Breast epithelium (tissue), 3 donors: ENCODE measurements at regions not wholly inside any gene's neighbourhood (a gene's known extent, or its start where the extent isn't known, plus 50 kb on each side); places are given as distances from the start of the nearest gene placed in this dataset.

Experiments
- POLR2A ChIP-seq: fragments of 450-650 bp; IDR thresholded peaks from one replicate; pipeline ENCODE4 v1.6.1; 2016; ENCODE audit warnings: antibody characterized with exemption, mild to moderate bottlenecking, moderate library complexity
- TF ChIP-seq, protein P1 (sequence below), 3 donors: fragments of 450-650 bp; IDR thresholded peaks; one replicate each; pipeline ENCODE4 v1.5.1; 2016 to 2017; ENCODE audit warnings: antibody characterized with exemption in 3 of 3, mild to moderate bottlenecking in 3 of 3, moderate library complexity in 3 of 3

GRCh38 chr5:44714871-44715561 is 93.7 kb upstream of the MRPS30 start:
- no peak for TF ChIP-seq POLR2A
- TF ChIP-seq, protein P1, sequence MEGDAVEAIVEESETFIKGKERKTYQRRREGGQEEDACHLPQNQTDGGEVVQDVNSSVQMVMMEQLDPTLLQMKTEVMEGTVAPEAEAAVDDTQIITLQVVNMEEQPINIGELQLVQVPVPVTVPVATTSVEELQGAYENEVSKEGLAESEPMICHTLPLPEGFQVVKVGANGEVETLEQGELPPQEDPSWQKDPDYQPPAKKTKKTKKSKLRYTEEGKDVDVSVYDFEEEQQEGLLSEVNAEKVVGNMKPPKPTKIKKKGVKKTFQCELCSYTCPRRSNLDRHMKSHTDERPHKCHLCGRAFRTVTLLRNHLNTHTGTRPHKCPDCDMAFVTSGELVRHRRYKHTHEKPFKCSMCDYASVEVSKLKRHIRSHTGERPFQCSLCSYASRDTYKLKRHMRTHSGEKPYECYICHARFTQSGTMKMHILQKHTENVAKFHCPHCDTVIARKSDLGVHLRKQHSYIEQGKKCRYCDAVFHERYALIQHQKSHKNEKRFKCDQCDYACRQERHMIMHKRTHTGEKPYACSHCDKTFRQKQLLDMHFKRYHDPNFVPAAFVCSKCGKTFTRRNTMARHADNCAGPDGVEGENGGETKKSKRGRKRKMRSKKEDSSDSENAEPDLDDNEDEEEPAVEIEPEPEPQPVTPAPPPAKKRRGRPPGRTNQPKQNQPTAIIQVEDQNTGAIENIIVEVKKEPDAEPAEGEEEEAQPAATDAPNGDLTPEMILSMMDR (IDR thresholded peaks at IDR 0.05) = no peak
